Caco-2 (cell line): ENCODE measurements at regions not wholly inside any gene's neighbourhood (a gene's known extent, or its start where the extent isn't known, plus 50 kb on each side); places are given as distances from the start of the nearest gene placed in this dataset.

Experiments
- BruUV-seq: library from RNA; stranded (reverse); fragments of 400-500 nt; replicated peaks from 2 replicates; lab custom pipeline; 2021; lab: Mats Ljungman, UMichigan
- CTCF ChIA-PET: fragments of 300-600 bp; sonication (Branson Sonifier 250); formaldehyde crosslinking; loops from one replicate; lab custom pipeline; 2022; ENCODE audit warnings: antibody characterized with exemption; lab: Charles Lee
- POLR2A ChIA-PET: fragments of 300-600 bp; sonication (Branson Sonifier 250); formaldehyde crosslinking; loops from one replicate; lab custom pipeline; 2022; ENCODE audit warnings: antibody characterized with exemption; lab: Charles Lee
- DNase-seq, 2 experiments: peaks; one replicate each; pipeline versions ENCODE4 v3.0.0 to v3.0.0-alpha.2; 2020 to 2022
- H3K27me3 ChIP-seq: replicated peaks from 2 replicates; pipeline ENCODE4 v1.6.0; 2011; ENCODE audit warnings: low read length; ENCODE audit not compliant: control insufficient read depth, insufficient read depth
- H3K36me3 ChIP-seq: 2 replicates; pipeline ENCODE4 v1.5.1; 2011; ENCODE audit warnings: low read length; ENCODE audit not compliant: control insufficient read depth, insufficient read depth
- H3K4me1 ChIP-seq: fragments of 250-450 bp; sonication (Bioruptor Pico); 2 replicates; pipeline ENCODE4 v1.5.1; 2020; ENCODE audit warnings: mild to moderate bottlenecking
- H3K4me3 ChIP-seq: 2 replicates; pipeline ENCODE4 v1.5.1; 2011; ENCODE audit warnings: low read depth, mild to moderate bottlenecking, control low read depth, low read length
- H3K9me3 ChIP-seq: fragments of 250-450 bp; sonication (Bioruptor Pico); 2 replicates; pipeline ENCODE4 v1.5.1; 2020; ENCODE audit warnings: mild to moderate bottlenecking, moderate library complexity
- H3K27ac Mint-ChIP-seq: one replicate; pipeline ENCODE4 v1.8.0; 2022; ENCODE audit warnings: mixed read lengths; ENCODE audit not compliant: unreplicated experiment
- H3K27me3 Mint-ChIP-seq: one replicate; pipeline ENCODE4 v1.8.0; 2022; ENCODE audit warnings: mixed read lengths; ENCODE audit not compliant: insufficient read depth, unreplicated experiment
- H3K36me3 Mint-ChIP-seq: one replicate; pipeline ENCODE4 v1.8.0; 2022; ENCODE audit warnings: mild to moderate bottlenecking, mixed read lengths; ENCODE audit not compliant: insufficient read depth, unreplicated experiment
- H3K4me1 Mint-ChIP-seq: one replicate; pipeline ENCODE4 v1.8.0; 2022; ENCODE audit warnings: low read depth, mixed read lengths; ENCODE audit not compliant: unreplicated experiment
- H3K4me3 Mint-ChIP-seq: one replicate; pipeline ENCODE4 v1.8.0; 2022; ENCODE audit warnings: mild to moderate bottlenecking, moderate library complexity, mixed read lengths; ENCODE audit not compliant: unreplicated experiment
- H3K9me3 Mint-ChIP-seq: one replicate; pipeline ENCODE4 v1.8.0; 2022; ENCODE audit warnings: mixed read lengths; ENCODE audit not compliant: unreplicated experiment
- intact Hi-C: fragments of 100-400 bp; cut with micrococcal nuclease; formaldehyde crosslinking; loops from one replicate; pipeline ENCODE4 v1.10.0; 2022; ENCODE audit not compliant: unreplicated experiment
- TF ChIP-seq, protein P1 (sequence below), 2 experiments: fragments of 200-600 bp in 1 of 2; IDR thresholded peaks; 1 replicate in 1 of 2; 2 replicates in 1 of 2; pipeline versions ENCODE4 v1.5.1 to v1.8.0; 2011 to 2022; ENCODE audit warnings: antibody characterized with exemption in 1 of 2, control low read depth in 1 of 2, inconsistent platforms in 1 of 2, low read depth in 1 of 2, low read length in 1 of 2, mild to moderate bottlenecking in 1 of 2, moderate library complexity in 1 of 2; ENCODE audit not compliant: insufficient read depth in 1 of 2, severe bottlenecking in 1 of 2, unreplicated experiment in 1 of 2

DNA sequence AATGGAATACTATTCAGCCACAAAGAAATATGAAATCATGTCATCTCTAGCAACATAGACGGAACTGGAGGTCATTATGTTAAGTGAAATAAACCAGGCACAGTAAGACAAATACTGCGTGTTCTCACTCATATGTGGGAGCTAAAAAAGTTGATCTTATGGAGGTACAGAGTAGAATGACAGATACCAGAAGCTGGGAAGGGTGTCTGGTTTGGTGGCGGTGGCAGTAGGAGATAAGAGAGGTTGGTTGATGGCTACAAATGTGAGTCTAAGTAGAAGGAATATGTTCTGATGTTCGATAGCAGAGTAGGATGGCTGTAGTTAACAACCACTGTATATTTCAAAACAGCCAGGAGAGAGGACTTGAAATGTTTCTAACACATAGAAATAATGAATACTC lies 121.6 kb downstream of the PLPPR4 start:
- Mint-ChIP-seq H3K36me3 (no peaks in the 10 kb centered on the region), H3K27ac (no peak overlapping the region), H3K4me3 (no peak overlapping the region), H3K27me3 (no peaks in the 10 kb centered on the region), H3K4me1 (no peaks in the 10 kb centered on the region), H3K9me3 (no peaks in the 10 kb centered on the region)
- Histone ChIP-seq H3K27me3 (no peaks in the 10 kb centered on the region), H3K4me1 (no peaks in the 10 kb centered on the region), H3K36me3 (no peaks in the 10 kb centered on the region), H3K4me3 (no peak overlapping the region), H3K9me3 (no peaks in the 10 kb centered on the region)
- intact Hi-C loops = no loop called here
- ChIA-PET POLR2A (no interaction called here), CTCF (no interaction called here)
- TF ChIP-seq, protein P1, sequence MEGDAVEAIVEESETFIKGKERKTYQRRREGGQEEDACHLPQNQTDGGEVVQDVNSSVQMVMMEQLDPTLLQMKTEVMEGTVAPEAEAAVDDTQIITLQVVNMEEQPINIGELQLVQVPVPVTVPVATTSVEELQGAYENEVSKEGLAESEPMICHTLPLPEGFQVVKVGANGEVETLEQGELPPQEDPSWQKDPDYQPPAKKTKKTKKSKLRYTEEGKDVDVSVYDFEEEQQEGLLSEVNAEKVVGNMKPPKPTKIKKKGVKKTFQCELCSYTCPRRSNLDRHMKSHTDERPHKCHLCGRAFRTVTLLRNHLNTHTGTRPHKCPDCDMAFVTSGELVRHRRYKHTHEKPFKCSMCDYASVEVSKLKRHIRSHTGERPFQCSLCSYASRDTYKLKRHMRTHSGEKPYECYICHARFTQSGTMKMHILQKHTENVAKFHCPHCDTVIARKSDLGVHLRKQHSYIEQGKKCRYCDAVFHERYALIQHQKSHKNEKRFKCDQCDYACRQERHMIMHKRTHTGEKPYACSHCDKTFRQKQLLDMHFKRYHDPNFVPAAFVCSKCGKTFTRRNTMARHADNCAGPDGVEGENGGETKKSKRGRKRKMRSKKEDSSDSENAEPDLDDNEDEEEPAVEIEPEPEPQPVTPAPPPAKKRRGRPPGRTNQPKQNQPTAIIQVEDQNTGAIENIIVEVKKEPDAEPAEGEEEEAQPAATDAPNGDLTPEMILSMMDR (IDR thresholded peaks at IDR 0.05; ENCODE audit: insufficient read depth in 1 of 2, low read depth in 1 of 2, low read length in 1 of 2, severe bottlenecking in 1 of 2, unreplicated experiment in 1 of 2) = no peak
- no TSS peak for BruUV-seq
- no peak for DNase-seq

DNA sequence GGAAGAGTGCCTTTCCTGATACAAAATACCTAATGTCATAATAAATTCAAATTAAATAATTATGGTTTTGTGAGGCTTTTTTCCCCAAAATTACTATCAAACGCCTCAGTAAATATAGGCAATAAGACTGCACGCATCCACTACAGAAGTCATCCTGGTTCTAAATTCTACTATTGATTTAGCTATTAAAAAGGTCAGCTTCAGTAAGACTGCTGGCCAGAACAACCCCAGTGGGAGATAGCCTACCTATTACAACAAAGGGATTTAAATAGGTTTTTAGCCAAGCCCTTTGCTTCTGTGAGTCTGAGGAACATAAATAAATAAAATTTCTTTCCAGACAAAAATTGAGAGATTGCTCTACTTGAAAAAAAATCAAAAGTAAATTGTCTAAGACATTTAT lies 132.1 kb downstream of the PLPPR4 start:
- peaks cover 10% of the 10 kb centered on the region for H3K27me3 Mint-ChIP-seq
- no peaks in the 10 kb centered on the region for H3K9me3 ChIP-seq
- H3K4me1 Mint-ChIP-seq = no peaks in the 10 kb centered on the region
- no peaks in the 10 kb centered on the region for H3K4me1 ChIP-seq
- no peak overlapping the region for H3K4me3 ChIP-seq
- no peak for DNase-seq
- no peaks in the 10 kb centered on the region for H3K36me3 Mint-ChIP-seq
- no TSS peak for BruUV-seq
- ChIA-PET CTCF (no interaction called here), POLR2A (no interaction called here)
- H3K4me3 Mint-ChIP-seq = no peak overlapping the region
- TF ChIP-seq, protein P1 (IDR thresholded peaks at IDR 0.05; ENCODE audit: insufficient read depth in 1 of 2, low read depth in 1 of 2, low read length in 1 of 2, severe bottlenecking in 1 of 2, unreplicated experiment in 1 of 2) = no peak
- H3K36me3 ChIP-seq = no peaks in the 10 kb centered on the region
- no peak overlapping the region for H3K27ac Mint-ChIP-seq
- intact Hi-C loops = no loop called here
- H3K9me3 Mint-ChIP-seq = no peaks in the 10 kb centered on the region
- no peaks in the 10 kb centered on the region for H3K27me3 ChIP-seq

DNA sequence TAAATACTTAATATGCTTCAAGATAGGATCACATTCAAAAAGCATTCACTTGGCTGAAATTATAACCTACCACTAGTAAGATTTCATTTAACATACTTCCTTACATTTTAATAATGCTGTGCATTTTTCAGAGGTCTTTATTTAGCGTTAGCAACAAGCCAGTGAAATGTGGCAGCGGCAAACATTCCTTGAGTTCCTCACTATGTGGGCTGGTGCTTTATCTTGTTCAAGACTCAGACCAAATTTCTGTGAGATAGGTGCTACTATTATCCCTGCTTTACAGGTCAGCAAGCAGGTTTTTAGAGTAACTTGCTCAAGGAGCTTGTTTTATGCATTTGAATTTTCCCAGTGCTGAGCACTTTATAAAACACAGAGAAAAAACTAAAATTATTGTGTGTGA lies 132.7 kb downstream of the PLPPR4 start:
- BruUV-seq = no TSS peak
- intact Hi-C loops = no loop called here
- no peak overlapping the region for H3K4me3 Mint-ChIP-seq
- TF ChIP-seq, protein P1 (IDR thresholded peaks at IDR 0.05; ENCODE audit: insufficient read depth in 1 of 2, low read depth in 1 of 2, low read length in 1 of 2, severe bottlenecking in 1 of 2, unreplicated experiment in 1 of 2) = no peak
- Histone ChIP-seq H3K36me3 (no peaks in the 10 kb centered on the region), H3K27me3 (no peaks in the 10 kb centered on the region), H3K9me3 (no peaks in the 10 kb centered on the region), H3K4me3 (no peak overlapping the region), H3K4me1 (no peaks in the 10 kb centered on the region)
- no peaks in the 10 kb centered on the region for H3K36me3 Mint-ChIP-seq
- no peaks in the 10 kb centered on the region for H3K9me3 Mint-ChIP-seq
- ChIA-PET POLR2A (no interaction called here), CTCF (no interaction called here)
- no peak for DNase-seq
- H3K27me3 Mint-ChIP-seq = peaks cover 10% of the 10 kb centered on the region
- H3K4me1 Mint-ChIP-seq = no peaks in the 10 kb centered on the region
- no peak overlapping the region for H3K27ac Mint-ChIP-seq
